Activated T-cell treated with anti-CD3 and anti-CD28 coated beads, Interleukin-2, amount 50 U/mL, for 4 hours (primary cell): ENCODE measurements at regions not wholly inside any gene's neighbourhood (a gene's known extent, or its start where the extent isn't known, plus 50 kb on each side); places are given as distances from the start of the nearest gene placed in this dataset.

Source experiments
- ATAC-seq, 2 donors: fragments of 200-7000 bp; cut with Tn5 transposase; one replicate each; pipeline ENCODE4 v1.10.0; 2021
- DNase-seq: peaks from one replicate; pipeline ENCODE4 v3.0.0-alpha.2; 2020
- H3K27me3 Mint-ChIP-seq: one replicate; pipeline ENCODE4 v1.8.0; 2021; ENCODE audit warnings: low read depth, mixed read lengths
- H3K36me3 Mint-ChIP-seq: one replicate; pipeline ENCODE4 v1.8.0; 2022; ENCODE audit warnings: mixed read lengths; ENCODE audit not compliant: insufficient read depth
- H3K4me1 Mint-ChIP-seq: one replicate; pipeline ENCODE4 v1.8.0; 2021; ENCODE audit warnings: low read depth, mixed read lengths
- H3K4me3 Mint-ChIP-seq: one replicate; pipeline ENCODE4 v1.8.0; 2021; ENCODE audit warnings: mild to moderate bottlenecking, moderate library complexity, mixed read lengths
- H3K9me3 Mint-ChIP-seq: one replicate; pipeline ENCODE4 v1.8.0; 2021; ENCODE audit warnings: mixed read lengths

DNA sequence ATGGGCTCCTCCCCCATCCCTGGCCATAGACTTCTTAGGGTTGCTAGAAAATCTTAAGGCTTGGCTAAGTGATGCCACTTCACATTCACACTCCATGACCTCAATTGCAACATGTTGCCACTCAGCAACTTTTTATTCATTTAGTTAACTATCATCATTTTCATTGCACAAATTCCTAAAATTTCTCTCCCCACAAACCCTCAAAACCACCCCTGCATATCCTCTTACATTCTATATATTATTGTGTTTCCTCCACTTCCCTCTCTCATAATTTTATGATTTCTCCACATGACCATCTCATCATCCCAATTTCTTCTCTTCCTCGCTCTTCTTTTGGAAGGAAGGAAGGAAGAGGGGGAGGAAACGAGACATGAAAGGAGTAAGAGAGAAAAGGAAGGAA, 436.0 kb downstream of the HACE1 start:
- DNase-seq (no peak), ATAC-seq (no peak)
- Mint-ChIP-seq H3K9me3 (peaks cover 30% of the 10 kb centered on the region), H3K36me3 (no peaks in the 10 kb centered on the region), H3K4me1 (no peaks in the 10 kb centered on the region), H3K27me3 (no peaks in the 10 kb centered on the region), H3K4me3 (no peak overlapping the region)

DNA sequence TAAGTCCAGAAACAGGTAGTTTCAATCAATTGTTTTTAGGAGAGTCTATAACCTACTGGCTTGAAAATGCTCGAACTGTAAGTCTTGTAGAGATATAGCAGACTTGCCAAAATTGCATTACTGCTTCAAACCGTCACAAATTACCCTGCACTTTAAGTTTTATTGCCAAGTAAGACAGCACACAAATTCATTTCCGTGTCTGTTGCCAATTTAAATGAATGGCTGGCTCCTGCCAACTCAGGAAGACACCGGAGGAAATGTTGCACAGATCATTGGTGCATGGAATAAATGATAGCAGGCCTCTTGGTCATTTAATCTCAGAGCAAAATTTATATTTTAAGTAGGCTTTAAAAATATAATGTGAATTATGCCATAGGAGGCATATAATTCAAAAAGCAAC, 438.1 kb downstream of the HACE1 start:
- no peaks in the 10 kb centered on the region for H3K36me3 Mint-ChIP-seq
- no peak for ATAC-seq
- no peak for DNase-seq
- no peak overlapping the region for H3K4me3 Mint-ChIP-seq
- no peaks in the 10 kb centered on the region for H3K4me1 Mint-ChIP-seq
- no peaks in the 10 kb centered on the region for H3K27me3 Mint-ChIP-seq
- H3K9me3 Mint-ChIP-seq, result peaks cover 24% of the 10 kb centered on the region

GRCh38 chr6:104418839-104419238, 440.9 kb downstream of the HACE1 start:
- Mint-ChIP-seq H3K27me3 (no peaks in the 10 kb centered on the region), H3K4me1 (no peaks in the 10 kb centered on the region), H3K9me3 (peaks cover 15% of the 10 kb centered on the region), H3K36me3 (no peaks in the 10 kb centered on the region), H3K4me3 (no peak overlapping the region)
- ATAC-seq, result no peak
- no peak for DNase-seq

DNA sequence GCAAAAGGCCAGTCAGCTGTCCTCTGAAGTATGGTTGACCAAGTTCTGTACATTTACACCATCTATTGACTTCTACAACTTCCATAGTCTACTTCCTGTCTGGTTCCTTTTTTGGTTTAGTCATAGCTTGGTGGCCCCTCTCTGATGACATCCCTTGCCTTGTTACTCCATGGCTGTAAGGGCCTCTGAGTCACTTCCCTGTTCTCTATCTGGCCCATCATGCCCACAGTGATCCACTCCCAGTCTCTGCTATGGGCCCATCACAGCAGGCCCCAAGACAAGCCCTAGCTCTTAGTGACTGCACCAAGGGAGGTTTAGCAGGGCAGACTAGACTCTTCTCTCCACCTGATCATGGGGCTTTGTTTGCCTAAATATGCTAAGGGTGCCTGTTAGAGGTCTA, 441.6 kb downstream of the HACE1 start:
- Mint-ChIP-seq H3K4me1 (no peaks in the 10 kb centered on the region), H3K9me3 (peaks cover 9% of the 10 kb centered on the region), H3K4me3 (no peak overlapping the region), H3K36me3 (no peaks in the 10 kb centered on the region), H3K27me3 (no peaks in the 10 kb centered on the region)
- ATAC-seq (no peak), DNase-seq (no peak)

- DNase-seq, result no peak
- H3K27me3 Mint-ChIP-seq, result no peaks in the 10 kb centered on the region
- no peak overlapping the region for H3K4me3 Mint-ChIP-seq
- no peaks in the 10 kb centered on the region for H3K9me3 Mint-ChIP-seq
- H3K4me1 Mint-ChIP-seq, result no peaks in the 10 kb centered on the region
- H3K36me3 Mint-ChIP-seq, result no peaks in the 10 kb centered on the region
- ATAC-seq, result no peak
Measured at GRCh38 chr6:104414723-104415122, 445.0 kb downstream of the HACE1 start.

DNA sequence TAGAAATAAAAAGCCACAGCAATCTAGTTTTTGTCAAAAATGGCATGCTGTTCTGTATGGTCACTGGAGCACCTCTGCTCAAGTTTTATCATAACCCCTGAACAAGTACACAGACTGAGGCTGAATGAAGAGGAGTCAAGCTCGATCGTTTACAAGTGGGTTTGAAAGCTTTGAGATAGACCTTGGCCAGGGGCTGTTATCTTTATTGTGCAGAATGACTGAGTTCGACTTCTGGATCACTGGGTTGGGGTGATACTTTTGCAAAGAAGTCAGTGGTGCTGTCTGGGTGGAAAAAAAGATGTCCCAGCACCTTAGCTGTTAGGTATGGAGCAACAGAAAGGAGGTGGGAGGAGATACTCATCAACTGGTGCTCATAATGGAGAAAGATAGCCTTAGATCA, 446.0 kb downstream of the HACE1 start:
- no peaks in the 10 kb centered on the region for H3K4me1 Mint-ChIP-seq
- H3K4me3 Mint-ChIP-seq, result no peak overlapping the region
- H3K9me3 Mint-ChIP-seq, result no peaks in the 10 kb centered on the region
- DNase-seq (no peak), ATAC-seq (no peak)
- no peaks in the 10 kb centered on the region for H3K36me3 Mint-ChIP-seq
- H3K27me3 Mint-ChIP-seq, result no peaks in the 10 kb centered on the region

- no peak for DNase-seq
- Mint-ChIP-seq H3K27me3 (no peaks in the 10 kb centered on the region), H3K4me1 (no peaks in the 10 kb centered on the region), H3K9me3 (no peaks in the 10 kb centered on the region), H3K36me3 (no peaks in the 10 kb centered on the region), H3K4me3 (no peak overlapping the region)
- ATAC-seq, result no peak
Measured at GRCh38 chr6:104411302-104411701, 448.4 kb downstream of the HACE1 start.

DNA sequence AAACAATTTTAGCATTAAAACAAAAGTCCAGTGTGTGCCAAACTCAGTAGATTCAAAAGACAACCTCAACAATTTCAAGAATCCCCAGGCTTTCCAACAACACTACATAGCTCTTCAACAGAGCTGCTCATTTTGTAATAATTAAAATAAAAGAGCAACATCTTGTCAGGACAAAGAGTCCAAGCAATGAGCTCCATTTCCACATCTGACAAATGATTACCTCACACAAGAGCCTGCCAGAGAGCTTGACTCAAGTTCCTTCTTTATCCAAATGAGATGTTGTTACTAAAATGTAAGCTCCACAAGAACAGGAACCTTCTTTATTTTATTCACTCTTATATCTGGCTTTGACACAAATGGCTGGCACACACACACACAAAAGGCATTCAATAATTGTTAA, 449.8 kb downstream of the HACE1 start:
- ATAC-seq, result no peak

GRCh38 chr6:104407957-104408356, 451.8 kb downstream of the HACE1 start:
- H3K27me3 Mint-ChIP-seq, result no peaks in the 10 kb centered on the region
- ATAC-seq, result no peak
- no peaks in the 10 kb centered on the region for H3K36me3 Mint-ChIP-seq
- H3K4me1 Mint-ChIP-seq, result no peaks in the 10 kb centered on the region
- no peak for DNase-seq
- H3K9me3 Mint-ChIP-seq, result no peaks in the 10 kb centered on the region
- H3K4me3 Mint-ChIP-seq, result no peak overlapping the region

More for the DNA sequence above, 449.8 kb downstream of the HACE1 start:
- no peaks in the 10 kb centered on the region for H3K27me3 Mint-ChIP-seq
- H3K4me1 Mint-ChIP-seq, result no peaks in the 10 kb centered on the region
- no peak for DNase-seq
- H3K4me3 Mint-ChIP-seq, result no peak overlapping the region
- H3K9me3 Mint-ChIP-seq, result no peaks in the 10 kb centered on the region
- no peaks in the 10 kb centered on the region for H3K36me3 Mint-ChIP-seq

DNA sequence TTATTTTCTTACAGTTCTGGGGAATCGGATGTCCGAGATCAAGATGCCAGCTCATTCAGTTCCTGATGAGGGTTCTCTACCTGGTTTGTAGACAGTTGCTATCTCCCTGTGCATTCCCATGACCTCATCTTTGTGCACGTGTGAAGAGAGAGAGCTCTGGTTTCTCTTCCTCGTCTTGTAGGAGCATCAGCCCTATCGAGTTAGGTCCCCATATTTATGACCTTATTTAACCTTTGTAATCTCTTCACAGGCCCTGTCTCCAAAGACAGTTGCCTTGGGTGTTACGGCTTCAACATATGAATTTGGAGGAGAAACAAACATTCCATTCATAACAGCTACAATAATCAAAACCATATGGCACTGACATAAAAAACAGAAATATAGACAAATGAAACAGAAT, 455.3 kb downstream of the HACE1 start:
- H3K4me3 Mint-ChIP-seq, result no peak overlapping the region

GRCh38 chr6:104402572-104402971, 457.1 kb downstream of the HACE1 start:
- H3K36me3 Mint-ChIP-seq, result no peaks in the 10 kb centered on the region
- no peaks in the 10 kb centered on the region for H3K27me3 Mint-ChIP-seq
- DNase-seq (no peak), ATAC-seq (no peak)
- H3K4me1 Mint-ChIP-seq, result no peaks in the 10 kb centered on the region
- no peak overlapping the region for H3K4me3 Mint-ChIP-seq
- no peaks in the 10 kb centered on the region for H3K9me3 Mint-ChIP-seq

More for the DNA sequence above, 455.3 kb downstream of the HACE1 start:
- DNase-seq (no peak), ATAC-seq (no peak)
- H3K36me3 Mint-ChIP-seq, result no peaks in the 10 kb centered on the region
- H3K9me3 Mint-ChIP-seq, result no peaks in the 10 kb centered on the region
- no peaks in the 10 kb centered on the region for H3K4me1 Mint-ChIP-seq
- H3K27me3 Mint-ChIP-seq, result no peaks in the 10 kb centered on the region

- Mint-ChIP-seq H3K27me3 (no peaks in the 10 kb centered on the region), H3K4me1 (no peaks in the 10 kb centered on the region), H3K9me3 (no peaks in the 10 kb centered on the region), H3K4me3 (no peak overlapping the region), H3K36me3 (no peaks in the 10 kb centered on the region)
- ATAC-seq (no peak), DNase-seq (no peak)
Measured at GRCh38 chr6:104401926-104402325, 457.8 kb downstream of the HACE1 start.

DNA sequence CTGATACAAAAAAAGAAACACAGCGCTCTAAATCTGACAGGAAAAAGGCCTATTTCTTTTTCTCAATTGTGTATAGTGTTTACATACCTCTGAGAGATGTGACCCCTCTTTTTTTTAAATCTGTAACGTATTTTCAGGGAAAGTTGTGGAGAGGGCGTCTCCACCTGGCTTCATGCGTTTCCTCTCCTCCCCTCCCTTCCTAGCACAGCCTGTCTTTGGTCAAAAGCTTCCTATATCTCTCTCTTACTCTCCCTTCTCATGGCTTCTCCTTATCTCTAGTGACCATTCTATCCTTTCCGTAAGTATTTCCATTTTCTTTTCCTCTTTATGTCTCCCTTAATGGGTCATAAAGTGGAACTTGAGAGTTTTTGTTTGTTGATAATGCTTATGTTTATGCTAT, 458.9 kb downstream of the HACE1 start:
- Mint-ChIP-seq H3K9me3 (no peaks in the 10 kb centered on the region), H3K4me1 (no peaks in the 10 kb centered on the region), H3K4me3 (no peak overlapping the region), H3K36me3 (no peaks in the 10 kb centered on the region), H3K27me3 (no peaks in the 10 kb centered on the region)
- DNase-seq, result no peak
- ATAC-seq, result no peak

GRCh38 chr6:104396077-104396476, 463.6 kb downstream of the HACE1 start:
- no peak overlapping the region for H3K4me3 Mint-ChIP-seq
- H3K27me3 Mint-ChIP-seq, result no peaks in the 10 kb centered on the region
- no peak for DNase-seq
- H3K36me3 Mint-ChIP-seq, result no peaks in the 10 kb centered on the region
- ATAC-seq, result no peak
- H3K9me3 Mint-ChIP-seq, result no peaks in the 10 kb centered on the region
- no peaks in the 10 kb centered on the region for H3K4me1 Mint-ChIP-seq

GRCh38 chr6:104381907-104382306, 477.8 kb downstream of the HACE1 start:
- H3K4me1 Mint-ChIP-seq, result no peaks in the 10 kb centered on the region
- peaks cover 2% of the 10 kb centered on the region for H3K9me3 Mint-ChIP-seq
- H3K27me3 Mint-ChIP-seq, result no peaks in the 10 kb centered on the region
- H3K4me3 Mint-ChIP-seq, result no peak overlapping the region
- DNase-seq (no peak), ATAC-seq (no peak)
- no peaks in the 10 kb centered on the region for H3K36me3 Mint-ChIP-seq
